Stimulated activated CD4-positive, alpha-beta T cell treated with anti-CD3 and anti-CD28 coated beads, Interleukin-15, amount 100 ng/mL, for 1 hour (primary cell): ENCODE measurements at regions not wholly inside any gene's neighbourhood (a gene's known extent, or its start where the extent isn't known, plus 50 kb on each side); places are given as distances from the start of the nearest gene placed in this dataset.
"Not testable (repeated sequence)": the region's sequence is repeated elsewhere in the genome, so short reads cannot be mapped to it uniquely, and the experiment has no call there.

ENCODE experiments used
- DNase-seq, 2 donors: peaks; one replicate each; pipeline ENCODE4 v3.0.0-alpha.2; 2020; ENCODE audit warnings: low read depth in 1 of 2, low spot score in 1 of 2

DNA sequence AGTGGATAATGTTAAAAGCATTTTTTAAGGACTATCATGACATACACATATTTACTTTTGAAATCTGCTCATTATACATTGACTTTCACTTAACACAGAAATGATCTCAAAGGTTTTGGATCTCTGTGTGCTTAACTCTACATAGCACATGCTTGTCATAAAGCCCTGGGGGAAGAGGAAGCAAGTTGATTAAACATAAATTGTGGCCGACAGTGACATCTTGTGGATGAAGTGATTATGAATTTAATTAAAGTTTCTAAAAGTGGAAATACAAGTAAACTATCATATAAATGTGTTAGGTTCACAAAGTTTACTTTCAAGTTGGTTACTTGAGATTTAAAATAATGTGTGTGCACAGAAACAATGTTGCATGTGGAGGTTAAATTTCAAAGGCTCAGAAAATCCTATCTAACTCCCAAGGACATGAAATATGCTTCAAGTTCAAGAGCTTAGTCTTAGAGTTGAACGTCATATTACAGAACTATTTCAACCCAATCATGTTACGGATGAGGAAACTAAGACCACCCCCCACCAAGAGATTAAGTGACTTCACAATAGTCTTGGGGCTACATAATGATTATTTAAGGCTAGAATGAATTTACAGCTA, 1247.8 kb downstream of the GATA3 start:
- DNase-seq: no peak

DNA sequence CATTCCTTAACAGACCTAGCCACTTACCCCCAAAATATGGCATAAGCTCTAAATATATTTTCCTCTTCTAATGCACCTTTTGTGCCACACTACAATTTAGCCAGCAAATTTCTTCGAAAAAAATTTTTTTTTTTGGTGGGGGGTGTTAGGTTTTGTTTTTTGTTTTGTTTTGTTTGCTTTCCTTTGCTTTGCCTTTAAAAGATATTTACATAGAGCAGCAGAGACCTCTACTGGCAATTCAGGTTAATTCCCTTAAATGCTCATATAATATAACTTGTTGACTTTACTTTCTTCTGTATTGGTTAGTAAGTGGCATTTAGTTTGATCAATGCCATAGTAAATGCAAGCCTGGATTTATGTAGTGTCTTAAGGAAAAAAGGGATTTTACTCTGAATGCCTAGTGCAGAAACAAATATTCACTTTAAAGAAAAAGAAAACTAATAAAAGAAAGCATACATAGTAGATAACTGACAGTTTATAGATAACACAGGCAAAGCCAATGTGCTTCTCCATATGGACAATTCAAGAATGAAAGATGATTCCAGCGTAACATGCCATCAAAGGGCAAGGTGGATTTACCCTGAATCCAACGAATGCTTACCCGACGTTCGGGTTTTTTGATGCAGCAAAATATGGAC, 1250.6 kb downstream of the GATA3 start:
- no peak for DNase-seq

DNA sequence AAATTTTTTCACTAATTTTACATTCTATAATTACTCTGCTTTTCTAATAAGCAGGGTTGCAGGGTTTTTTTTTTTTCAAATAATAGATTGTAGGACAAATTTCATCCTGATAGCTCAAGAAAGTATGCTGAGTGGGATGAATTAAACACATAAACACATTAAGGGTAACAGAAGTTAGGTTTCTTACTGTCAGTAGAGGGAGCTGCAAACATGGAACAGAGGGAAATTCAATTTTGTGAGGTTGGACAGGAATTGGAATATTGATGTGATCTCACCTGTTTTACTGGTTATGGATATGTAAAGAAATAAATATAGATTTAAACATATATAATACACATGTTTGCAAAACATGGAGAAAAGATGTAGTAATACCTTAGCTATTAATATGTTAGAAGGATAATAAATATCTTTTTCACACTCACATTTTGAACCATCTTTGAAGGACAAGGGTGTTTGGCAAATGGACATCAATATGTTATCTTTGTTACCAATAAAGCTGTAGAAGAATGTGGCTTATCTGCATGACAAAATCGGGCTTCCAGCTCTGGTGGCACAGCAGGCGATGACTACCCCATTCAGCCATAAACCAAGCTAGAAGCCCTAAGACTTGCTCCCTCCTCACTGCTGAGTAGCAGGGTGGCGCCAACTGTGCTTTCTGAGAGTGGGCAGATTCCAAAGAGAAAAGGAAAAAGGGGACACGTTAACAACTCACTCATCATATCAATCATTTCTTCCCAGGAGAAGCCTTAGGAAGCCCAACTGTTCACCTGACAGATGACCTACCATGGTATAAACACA, 1257.4 kb downstream of the GATA3 start:
- no peak for DNase-seq

DNA sequence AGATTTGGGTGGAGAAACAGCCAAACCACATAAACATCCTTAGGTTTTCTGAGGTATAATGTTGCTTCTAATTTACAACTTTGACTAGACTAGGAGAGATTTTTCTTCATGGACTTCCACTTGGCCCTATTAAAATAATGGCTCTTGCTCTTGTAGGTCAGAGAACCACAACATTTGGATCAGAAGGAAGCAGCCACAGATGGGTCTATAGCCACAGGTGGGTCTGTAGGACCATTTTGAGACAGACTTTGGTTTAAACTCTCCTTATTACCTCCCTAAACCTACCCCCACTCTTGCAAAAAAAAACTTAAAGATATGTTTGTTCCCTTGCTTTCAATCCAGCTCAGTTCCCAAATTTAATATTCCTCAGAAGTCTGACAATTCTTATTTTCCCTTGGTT, 1260.8 kb downstream of the GATA3 start:
- DNase-seq: no peak

DNA sequence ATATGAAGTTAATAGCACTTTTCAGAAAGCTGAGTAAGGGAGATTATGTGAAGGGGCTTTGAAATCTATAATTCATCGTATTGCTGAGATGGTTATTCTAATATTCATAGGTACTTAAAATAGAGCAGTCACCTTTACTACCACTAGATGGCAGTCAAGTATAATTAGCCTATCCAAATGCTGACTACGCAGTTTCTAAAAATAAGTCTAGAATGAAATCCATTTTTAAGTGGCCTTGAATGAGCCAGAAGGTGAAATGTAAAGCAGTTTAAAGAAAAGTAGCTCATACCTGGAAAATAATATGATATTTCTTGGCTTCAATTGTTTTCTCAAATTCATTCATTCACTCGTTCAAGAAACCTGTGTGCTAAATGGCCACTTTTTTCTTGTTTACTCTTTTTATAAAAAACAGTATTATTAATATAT, 1277.1 kb downstream of the GATA3 start:
- no peak for DNase-seq

DNA sequence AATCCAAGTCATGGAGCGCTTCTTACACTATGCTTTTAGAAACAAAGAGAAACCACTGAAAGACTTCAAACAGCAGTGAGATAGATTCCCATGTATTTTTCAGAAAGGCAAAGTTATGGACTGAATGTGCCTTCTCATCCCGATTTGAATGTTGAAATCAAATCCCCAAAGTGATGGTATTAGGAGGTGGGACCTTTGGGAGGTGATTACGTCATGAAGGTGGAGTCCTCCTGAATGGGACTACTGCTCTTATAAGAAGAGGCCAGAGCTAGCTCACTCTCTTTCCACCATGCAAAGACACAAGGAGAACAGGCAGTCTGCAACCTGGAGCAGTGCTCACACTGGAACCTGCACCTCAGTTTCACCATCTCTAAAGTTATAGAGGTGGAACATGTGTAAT, 1279.8 kb downstream of the GATA3 start:
- no peak for DNase-seq

DNA sequence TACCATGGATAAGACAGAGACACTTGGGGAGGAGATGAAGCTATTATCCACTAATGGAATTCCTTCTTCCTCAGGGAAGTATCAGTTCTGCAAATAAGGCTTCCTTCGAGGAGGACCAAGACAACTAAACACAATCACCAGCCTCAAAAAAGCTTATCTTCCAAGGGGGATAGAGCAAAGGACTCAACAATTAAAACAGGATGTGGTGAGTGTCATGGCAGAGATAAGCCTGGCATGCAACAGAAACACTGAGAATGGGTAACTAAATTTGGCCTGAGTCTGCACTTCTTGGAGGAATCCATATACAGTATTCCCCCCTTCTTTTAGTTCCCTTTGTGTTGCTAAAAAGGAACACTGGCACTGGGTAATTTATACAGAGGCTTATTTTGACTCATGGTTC, 1285.2 kb downstream of the GATA3 start:
- DNase-seq: no peak

DNA sequence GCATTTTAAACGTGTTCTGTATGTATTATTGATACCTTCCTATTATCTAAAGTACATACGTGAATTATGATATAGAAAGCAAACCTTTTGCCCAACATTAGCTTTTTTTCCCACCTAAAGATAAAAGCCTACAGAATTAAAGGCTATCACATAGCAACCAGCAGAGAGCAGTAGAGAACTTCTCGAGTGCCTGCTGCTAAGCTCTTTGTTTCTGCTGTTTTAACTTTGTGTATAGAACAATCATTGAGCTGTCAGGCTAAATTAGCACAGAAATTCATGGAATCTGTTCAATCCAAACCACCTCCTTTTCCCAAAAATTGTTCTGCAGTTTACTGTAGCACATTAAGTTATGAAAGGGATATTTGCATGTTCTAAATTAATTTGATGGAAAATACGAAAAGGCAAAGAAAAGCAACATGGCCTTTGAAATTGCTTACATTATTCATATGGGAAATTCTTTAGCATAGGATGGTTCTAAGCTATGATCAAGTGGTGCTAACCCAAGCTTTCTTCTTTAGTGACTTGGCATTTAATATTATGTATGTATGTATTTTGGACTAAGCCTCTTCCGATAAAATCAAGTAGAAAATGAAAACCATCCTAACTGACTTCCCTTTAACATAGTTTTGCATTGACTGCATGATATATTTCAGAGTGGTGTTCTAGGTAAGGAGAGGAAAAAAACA, 1288.5 kb downstream of the GATA3 start:
- no peak for DNase-seq

DNA sequence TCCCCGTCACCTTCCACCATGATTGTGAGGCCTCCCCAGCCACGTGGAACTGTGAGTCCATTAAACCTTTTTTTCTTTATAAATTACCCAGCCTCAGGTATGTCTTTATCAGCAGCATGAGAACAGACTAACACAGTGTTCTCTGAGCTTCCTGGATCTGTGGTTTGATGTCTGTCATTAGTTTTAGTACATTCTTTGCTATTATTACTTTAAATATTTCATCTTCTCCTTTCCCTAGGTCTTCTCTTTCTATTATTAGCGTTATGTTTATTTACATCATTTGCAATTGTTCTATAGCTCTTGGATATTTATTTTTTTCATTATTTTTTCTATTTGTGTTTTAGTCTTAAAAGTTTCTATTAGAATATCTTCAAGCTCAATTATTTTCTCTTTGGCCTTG, 1293.4 kb downstream of the GATA3 start:
- DNase-seq: not testable (repeated sequence)

DNA sequence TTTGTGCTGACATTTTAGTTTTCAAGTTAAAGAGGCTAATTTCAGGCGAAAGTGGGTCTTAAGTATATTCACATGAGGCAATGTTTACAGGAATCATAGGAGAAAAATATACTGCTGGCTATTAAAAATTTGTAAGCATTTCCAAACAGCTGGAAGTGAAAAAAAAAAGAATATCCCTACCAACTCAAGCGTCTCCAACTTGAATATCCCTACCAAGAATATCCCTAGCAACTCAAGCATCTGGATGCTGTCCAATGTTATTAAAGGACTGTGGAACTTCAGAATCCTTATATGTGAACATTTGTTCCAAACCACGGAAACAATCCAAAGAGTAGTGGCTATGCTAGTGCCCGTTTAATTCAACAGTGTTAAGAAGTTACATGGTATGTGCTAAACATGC, 1303.0 kb downstream of the GATA3 start:
- DNase-seq: no peak

DNA sequence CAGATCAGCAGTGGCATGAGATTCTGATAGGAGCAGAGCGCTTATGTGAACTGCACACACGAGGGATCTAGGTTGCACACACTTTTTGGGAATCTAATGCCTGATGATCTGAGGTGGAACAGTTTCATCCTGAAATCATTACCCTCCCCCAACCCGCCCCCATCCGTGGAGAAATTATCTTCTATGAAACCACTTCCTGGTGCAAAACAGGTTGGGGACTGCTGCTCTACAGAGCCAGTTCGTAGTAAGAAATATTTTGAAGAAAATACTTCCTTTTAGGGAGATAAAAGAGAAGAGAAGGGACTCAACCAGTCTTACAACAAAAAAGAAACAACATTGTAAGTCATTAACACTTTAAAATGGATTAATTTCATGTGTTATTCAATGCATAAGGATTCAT, 1308.2 kb downstream of the GATA3 start:
- DNase-seq: no peak

DNA sequence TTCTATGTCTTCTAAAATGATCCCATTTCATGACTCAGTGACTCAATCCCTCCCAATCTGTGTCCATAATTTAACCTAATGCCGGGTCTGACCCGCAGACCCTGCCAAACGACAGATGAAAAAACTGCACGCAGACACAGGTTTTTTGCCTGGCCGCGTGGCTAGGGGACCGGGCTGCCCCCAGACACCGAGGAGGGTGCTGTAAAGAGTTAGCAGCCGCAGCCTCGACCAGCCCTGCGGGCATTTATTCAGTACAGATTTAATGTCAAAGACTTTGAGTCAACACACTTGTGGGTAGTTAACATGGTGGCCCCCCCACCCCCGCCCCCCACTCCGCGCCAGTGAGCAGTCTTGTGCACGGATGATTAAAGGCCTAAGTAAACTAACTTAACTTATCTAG, 1324.7 kb downstream of the GATA3 start:
- DNase-seq: no peak

DNA sequence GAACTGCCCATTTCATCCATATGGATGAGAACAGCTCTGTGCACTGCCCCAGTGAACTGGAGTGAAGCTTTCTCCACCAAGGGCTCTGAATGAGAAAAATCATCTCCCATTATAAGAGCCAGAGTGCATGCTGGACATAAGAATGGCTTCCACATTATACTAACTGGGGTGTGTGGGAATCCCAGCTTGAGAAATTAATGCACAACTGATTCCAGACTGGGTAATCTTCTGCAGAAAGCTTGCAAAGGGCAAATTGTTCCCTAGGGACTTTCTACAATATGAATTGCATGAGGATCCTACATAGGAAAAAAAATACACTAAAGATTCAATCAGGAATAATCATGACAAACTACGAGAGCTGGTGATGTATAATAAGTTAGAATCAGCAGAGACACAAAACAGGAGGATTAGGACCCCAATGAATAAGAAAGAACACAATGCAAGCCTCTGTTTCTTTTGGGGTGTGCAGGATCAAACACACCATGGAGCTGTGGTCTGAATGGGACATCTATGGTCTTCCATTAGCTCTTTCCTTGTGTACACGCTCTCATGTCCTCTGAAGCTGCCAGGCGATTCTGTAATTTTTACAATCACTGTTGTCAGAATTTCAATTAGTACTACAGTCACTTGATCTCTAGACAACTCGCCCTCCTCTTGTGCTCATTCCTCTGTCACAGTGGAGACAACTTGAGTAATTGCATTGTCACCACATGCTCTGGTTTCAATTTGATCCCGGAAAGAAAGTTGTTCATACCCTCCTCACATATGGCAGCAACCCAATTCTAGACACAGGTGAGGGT, 1327.4 kb downstream of the GATA3 start:
- DNase-seq: no peak

DNA sequence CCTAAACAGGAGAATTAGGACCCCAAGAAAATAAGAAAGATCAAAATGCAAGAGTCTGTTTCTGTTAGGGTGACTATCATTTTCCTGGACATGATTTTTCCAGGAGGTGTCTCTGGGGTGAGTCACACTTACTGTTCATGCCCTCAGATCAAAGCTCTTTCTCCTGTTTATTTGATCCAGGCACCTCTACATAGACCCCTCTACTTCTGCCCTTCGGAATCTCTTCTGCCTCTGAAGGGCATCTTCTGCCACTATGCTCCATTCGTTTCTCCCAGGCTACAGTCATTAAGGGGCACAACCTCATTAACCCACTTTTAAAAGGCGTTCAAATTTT, 1328.0 kb downstream of the GATA3 start:
- no peak for DNase-seq

DNA sequence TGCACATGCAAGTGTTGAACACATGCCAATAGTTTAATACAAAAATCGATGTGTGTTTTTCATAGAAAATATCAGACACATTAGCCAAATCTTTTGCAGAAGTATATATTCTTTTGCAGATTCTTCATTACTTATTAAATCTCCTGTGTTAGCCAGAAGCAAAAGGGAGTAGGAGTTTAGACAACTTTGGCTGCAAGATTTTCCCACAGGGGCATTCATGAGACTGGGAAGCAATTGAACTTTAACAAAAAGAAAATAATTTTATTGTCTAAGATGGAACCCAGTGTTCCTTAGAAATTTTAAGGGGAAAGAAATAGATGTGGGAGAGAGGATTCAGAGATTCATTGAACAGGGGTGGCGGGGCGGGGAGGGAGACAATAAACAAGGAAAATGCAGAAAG, 1336.0 kb downstream of the GATA3 start:
- DNase-seq: no peak

DNA sequence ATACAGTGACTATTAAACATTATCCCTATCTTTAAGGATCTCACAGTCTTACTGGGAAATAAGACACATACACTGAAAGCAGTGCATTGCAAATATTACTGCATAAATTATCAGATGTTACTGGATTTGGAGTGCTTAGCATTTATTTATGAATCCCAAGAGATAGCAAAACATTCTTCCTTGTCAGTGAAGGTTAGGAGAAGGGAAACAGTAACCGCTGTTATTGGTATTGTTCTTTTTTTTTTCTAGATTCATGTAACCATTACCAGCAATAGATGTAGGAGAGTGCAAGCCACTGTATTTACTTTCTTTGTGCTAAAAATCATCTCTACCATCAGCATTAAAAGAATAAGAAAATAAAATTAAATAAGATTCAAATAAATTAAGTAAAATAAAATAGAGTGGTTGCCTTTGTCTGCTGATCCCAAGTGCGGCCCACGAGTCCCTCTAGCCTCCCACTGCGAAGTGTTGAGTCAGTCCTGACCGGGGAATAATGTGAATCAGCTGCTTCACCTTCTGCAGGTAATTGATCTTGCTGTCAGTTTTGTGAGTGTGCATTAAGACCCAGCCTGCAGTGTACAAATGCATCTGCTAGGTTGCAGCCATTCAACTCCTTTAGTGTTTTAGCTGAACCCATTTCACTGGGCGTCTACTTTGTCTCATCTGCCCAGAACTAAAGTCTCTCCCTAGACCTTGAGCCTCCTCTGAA, 1344.9 kb downstream of the GATA3 start:
- no peak for DNase-seq

DNA sequence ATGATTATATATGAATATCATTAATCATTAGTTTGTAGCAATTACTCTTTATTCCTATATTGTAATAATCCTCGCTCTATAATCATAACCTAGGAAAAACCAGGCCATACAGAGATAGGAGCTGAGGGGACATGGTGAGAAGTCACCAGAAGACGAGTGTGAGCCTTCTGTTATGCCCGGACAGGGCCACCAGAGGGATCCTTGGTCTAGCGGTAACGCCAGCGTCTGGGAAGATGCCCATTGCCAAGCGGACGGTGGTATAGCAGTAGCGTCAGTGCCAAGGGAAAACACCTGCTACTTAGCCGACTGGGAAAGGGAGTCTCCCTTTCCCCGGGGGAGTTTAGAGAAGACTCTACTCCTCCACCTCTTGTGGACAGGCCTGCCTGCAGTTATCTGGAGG, 1347.6 kb downstream of the GATA3 start:
- DNase-seq: not testable (repeated sequence)

DNA sequence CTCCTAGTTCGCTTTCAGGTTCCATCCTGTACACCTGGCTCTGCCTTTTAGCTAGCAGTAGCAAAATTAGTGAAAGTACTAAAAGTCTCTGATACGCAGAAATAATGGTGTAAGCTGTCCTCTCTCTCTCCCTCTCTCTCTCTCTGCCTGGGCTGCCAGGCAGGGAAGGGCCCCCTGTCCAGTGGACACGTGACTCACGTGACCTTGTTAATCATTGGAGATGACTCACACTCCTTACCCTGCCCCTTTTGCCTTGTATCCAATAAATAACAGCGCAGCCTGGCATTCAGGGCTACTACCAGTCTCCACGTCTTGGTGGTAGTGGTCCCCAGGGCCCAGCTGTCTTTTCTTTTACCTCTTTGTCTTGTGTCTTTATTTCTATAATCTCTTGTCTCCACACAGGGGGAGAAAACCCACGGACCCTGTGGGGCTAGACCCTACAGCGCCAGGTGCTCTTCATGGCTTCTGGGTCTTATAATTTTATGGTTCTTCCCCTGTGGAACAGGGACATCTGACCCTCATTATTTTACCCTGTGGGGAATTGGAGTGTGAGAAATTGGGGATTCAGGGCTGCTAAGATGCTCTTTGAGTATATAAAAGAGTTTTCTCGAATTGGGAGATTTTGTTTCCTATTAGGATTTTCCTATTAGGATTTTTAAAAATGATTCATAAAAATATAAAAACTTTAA, 1348.2 kb downstream of the GATA3 start:
- not testable (repeated sequence) for DNase-seq

DNA sequence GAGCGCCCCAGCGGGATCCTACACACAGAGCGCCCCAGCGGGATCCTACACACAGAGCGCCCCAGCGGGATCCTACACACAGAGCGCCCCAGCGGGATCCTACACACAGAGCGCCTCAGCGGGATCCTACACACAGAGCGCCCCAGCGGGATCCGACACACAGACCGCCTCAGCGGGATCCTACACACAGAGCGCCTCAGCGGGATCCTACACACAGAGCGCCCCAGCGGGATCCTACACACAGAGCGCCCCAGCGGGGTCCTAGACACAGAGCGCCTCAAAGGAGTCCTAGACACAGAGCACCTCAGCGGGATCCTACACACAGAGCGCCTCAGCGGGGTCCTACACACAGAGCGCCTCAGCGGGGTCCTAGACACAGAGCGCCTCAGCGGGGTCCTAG, 1352.7 kb downstream of the GATA3 start:
- DNase-seq: not testable (repeated sequence)

DNA sequence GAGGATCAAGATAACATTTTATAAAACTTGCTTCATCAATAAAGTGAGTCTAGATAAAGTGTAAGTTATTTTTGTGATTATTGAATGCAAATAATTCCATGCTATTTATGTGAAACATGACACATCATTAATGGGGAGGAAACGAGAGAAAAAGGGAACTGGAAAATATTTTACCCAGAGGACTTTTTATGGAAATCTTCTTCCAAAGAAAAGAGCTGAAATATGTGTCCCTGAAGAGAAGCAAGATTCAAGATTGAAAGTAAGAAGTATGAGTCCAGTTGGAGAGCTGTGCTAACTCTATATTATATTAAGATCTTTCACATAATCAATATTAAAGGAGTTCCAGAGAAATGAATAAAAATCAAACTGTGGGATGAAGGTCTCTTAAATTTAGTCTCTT, 1361.8 kb downstream of the GATA3 start:
- DNase-seq: no peak
